ENCODE measurements at regions not wholly inside any gene's neighbourhood (a gene's known extent, or its start where the extent isn't known, plus 50 kb on each side); places are given as distances from the start of the nearest gene placed in this dataset.

- TF ChIP-seq, protein P1, sequence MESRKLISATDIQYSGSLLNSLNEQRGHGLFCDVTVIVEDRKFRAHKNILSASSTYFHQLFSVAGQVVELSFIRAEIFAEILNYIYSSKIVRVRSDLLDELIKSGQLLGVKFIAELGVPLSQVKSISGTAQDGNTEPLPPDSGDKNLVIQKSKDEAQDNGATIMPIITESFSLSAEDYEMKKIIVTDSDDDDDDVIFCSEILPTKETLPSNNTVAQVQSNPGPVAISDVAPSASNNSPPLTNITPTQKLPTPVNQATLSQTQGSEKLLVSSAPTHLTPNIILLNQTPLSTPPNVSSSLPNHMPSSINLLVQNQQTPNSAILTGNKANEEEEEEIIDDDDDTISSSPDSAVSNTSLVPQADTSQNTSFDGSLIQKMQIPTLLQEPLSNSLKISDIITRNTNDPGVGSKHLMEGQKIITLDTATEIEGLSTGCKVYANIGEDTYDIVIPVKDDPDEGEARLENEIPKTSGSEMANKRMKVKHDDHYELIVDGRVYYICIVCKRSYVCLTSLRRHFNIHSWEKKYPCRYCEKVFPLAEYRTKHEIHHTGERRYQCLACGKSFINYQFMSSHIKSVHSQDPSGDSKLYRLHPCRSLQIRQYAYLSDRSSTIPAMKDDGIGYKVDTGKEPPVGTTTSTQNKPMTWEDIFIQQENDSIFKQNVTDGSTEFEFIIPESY (IDR thresholded peaks at IDR 0.05; ENCODE audit: extremely low read depth, insufficient replicate concordance, low read length) = no peak
Measured at GRCh38 chr2:401019-401679, 113.3 kb upstream of the ALKAL2 start (continued).

GRCh38 chr2:397926-398325 lies 110.0 kb upstream of the ALKAL2 start:
- TF ChIP-seq CTCF (IDR thresholded peaks at IDR 0.05 in 2 of 3, conservative IDR thresholded peaks at IDR 0.05 in 1 of 3; ENCODE audit: borderline replicate concordance in 1 of 3, insufficient read depth in 1 of 3, low read depth in 2 of 3, low read length in 2 of 3) (no peak), SP1 (IDR thresholded peaks at IDR 0.05; ENCODE audit: low read depth) (no peak), EZH2phosphoT487 (IDR thresholded peaks at IDR 0.05; ENCODE audit: borderline replicate concordance) (no peak), SIN3A (IDR thresholded peaks at IDR 0.05; ENCODE audit: low read depth) (no peak), POLR2AphosphoS5 (IDR thresholded peaks at IDR 0.05; ENCODE audit: low read depth, low read length) (no peak), EZH2 (IDR thresholded peaks at IDR 0.05) (no peak), RAD21 (IDR thresholded peaks at IDR 0.05; ENCODE audit: low read depth) (no peak), JUND (IDR thresholded peaks at IDR 0.05) (no peak), POLR2A (IDR thresholded peaks at IDR 0.05; ENCODE audit: borderline replicate concordance, extremely low read depth, insufficient read depth, insufficient read length) (no peak), YY1 (IDR thresholded peaks at IDR 0.05; ENCODE audit: extremely low read depth, insufficient replicate concordance, low read depth, low read length) (no peak), CBX3 (IDR thresholded peaks at IDR 0.05; ENCODE audit: low read depth) (no peak)
- TF ChIP-seq, protein P1 (IDR thresholded peaks at IDR 0.05; ENCODE audit: extremely low read depth, insufficient replicate concordance, low read length) = no peak
- TF ChIP-seq, protein P2, sequence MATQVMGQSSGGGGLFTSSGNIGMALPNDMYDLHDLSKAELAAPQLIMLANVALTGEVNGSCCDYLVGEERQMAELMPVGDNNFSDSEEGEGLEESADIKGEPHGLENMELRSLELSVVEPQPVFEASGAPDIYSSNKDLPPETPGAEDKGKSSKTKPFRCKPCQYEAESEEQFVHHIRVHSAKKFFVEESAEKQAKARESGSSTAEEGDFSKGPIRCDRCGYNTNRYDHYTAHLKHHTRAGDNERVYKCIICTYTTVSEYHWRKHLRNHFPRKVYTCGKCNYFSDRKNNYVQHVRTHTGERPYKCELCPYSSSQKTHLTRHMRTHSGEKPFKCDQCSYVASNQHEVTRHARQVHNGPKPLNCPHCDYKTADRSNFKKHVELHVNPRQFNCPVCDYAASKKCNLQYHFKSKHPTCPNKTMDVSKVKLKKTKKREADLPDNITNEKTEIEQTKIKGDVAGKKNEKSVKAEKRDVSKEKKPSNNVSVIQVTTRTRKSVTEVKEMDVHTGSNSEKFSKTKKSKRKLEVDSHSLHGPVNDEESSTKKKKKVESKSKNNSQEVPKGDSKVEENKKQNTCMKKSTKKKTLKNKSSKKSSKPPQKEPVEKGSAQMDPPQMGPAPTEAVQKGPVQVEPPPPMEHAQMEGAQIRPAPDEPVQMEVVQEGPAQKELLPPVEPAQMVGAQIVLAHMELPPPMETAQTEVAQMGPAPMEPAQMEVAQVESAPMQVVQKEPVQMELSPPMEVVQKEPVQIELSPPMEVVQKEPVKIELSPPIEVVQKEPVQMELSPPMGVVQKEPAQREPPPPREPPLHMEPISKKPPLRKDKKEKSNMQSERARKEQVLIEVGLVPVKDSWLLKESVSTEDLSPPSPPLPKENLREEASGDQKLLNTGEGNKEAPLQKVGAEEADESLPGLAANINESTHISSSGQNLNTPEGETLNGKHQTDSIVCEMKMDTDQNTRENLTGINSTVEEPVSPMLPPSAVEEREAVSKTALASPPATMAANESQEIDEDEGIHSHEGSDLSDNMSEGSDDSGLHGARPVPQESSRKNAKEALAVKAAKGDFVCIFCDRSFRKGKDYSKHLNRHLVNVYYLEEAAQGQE (IDR thresholded peaks at IDR 0.05; ENCODE audit: low read depth) = no peak

More at GRCh38 chr2:397926-398325, 110.0 kb upstream of the ALKAL2 start:
- ATAC-seq (no peak), DNase-seq (ENCODE audit: low read depth, low spot score) (no peak)
- ChIA-PET CTCF (no interaction called here), POLR2A (no interaction called here), RAD21 (ENCODE audit: low non-redundant PET in 1 of 2, low total read pairs in 2 of 2, uncharacterized antibody in 2 of 2, unreplicated experiment in 2 of 2) (no interaction called here)
- H3K36me3 ChIP-seq (ENCODE audit: control insufficient read depth in 1 of 2, insufficient read depth in 2 of 2, low read length in 2 of 2) = no peaks in the 10 kb centered on the region
- H3K9me3 ChIP-seq (ENCODE audit: control insufficient read depth in 1 of 2, insufficient read depth in 1 of 2, low read depth in 1 of 2, low read length in 2 of 2) = no peaks in the 10 kb centered on the region
- intact Hi-C loops (cut with micrococcal nuclease) = no loop called here
- H3K4me1 ChIP-seq (ENCODE audit: control insufficient read depth in 1 of 2, insufficient read depth in 2 of 2, low read length in 2 of 2) = peaks cover 0 to 7% of the 10 kb centered on the region in 2 experiments; a peak in 2 of 4 replicates
- H3K4me3 ChIP-seq (replicated peaks in 1 of 2; ENCODE audit: low read depth in 1 of 2, low read length in 2 of 2) = no peak overlapping the region
- no peak overlapping the region for H2AFZ ChIP-seq (ENCODE audit: low read depth, low read length, poor library complexity, severe bottlenecking)
- H3K27me3 ChIP-seq (ENCODE audit: insufficient read depth, low read length) = no peaks in the 10 kb centered on the region
- H3K4me2 ChIP-seq (ENCODE audit: low read length) = no peak overlapping the region
- no peaks in the 10 kb centered on the region for H3K79me2 ChIP-seq (ENCODE audit: insufficient read depth, low read length)
- no peak overlapping the region for H3K9ac ChIP-seq (ENCODE audit: low read length)
- H3K27ac ChIP-seq (ENCODE audit: low read depth, low read length) = no peak overlapping the region
- H4K20me1 ChIP-seq (ENCODE audit: insufficient read depth) = no peaks in the 10 kb centered on the region
- H3K9me2 ChIP-seq (ENCODE audit: insufficient read depth) = no peaks in the 10 kb centered on the region
- BruUV-seq (replicated peaks) = no TSS peak

Data from HCT116 (cell line).